ENCODE measurements at regions not wholly inside any gene's neighbourhood (a gene's known extent, or its start where the extent isn't known, plus 50 kb on each side); places are given as distances from the start of the nearest gene placed in this dataset.

DNA sequence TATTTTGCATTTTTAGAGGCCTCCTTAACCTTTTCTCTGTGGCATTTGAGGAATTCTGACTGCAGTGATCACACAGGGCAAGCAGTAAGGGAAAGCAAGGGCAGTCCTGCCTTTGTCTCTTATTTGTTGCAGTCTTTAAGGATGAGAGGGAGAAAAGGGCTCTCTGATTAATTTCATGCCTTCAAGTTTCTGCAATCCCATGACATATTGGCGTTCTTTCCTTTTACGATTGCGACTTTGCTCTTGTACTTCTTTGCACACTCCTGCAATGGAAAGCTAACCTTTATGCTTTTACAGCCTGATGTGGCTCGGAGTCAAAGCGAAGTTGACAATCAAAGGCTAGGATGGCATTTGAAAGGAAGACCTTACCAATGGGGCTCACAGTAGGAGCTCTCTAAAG, 698.4 kb downstream of the DNAH5 start:
- no peak for TF ChIP-seq MYC (IDR thresholded peaks at IDR 0.05; ENCODE audit: low read depth, low read length)
- no peak for TF ChIP-seq MAX (IDR thresholded peaks at IDR 0.05; ENCODE audit: low read depth, low read length)
- no peak for TF ChIP-seq CTCF (IDR thresholded peaks at IDR 0.05; ENCODE audit: low read depth, low read length)
- no peak for TF ChIP-seq POLR2A (IDR thresholded peaks at IDR 0.05; ENCODE audit: extremely low read depth, insufficient read length)
- DNase-seq (ENCODE audit: low read depth): no peak
- H3K4me3 ChIP-seq (ENCODE audit: low read depth, low read length): no peak overlapping the region

GRCh38 chr5:13244151-13244550, 700.3 kb downstream of the DNAH5 start:
- H3K4me3 ChIP-seq (ENCODE audit: low read depth, low read length): no peak overlapping the region
- no peak for TF ChIP-seq MYC (IDR thresholded peaks at IDR 0.05; ENCODE audit: low read depth, low read length)
- no peak for TF ChIP-seq POLR2A (IDR thresholded peaks at IDR 0.05; ENCODE audit: extremely low read depth, insufficient read length)
- no peak for TF ChIP-seq MAX (IDR thresholded peaks at IDR 0.05; ENCODE audit: low read depth, low read length)
- TF ChIP-seq CTCF (IDR thresholded peaks at IDR 0.05; ENCODE audit: low read depth, low read length): no peak
- no peak for DNase-seq (ENCODE audit: low read depth)

- TF ChIP-seq MYC (IDR thresholded peaks at IDR 0.05; ENCODE audit: low read depth, low read length) (no peak), MAX (IDR thresholded peaks at IDR 0.05; ENCODE audit: low read depth, low read length) (no peak), POLR2A (IDR thresholded peaks at IDR 0.05; ENCODE audit: extremely low read depth, insufficient read length) (no peak), CTCF (IDR thresholded peaks at IDR 0.05; ENCODE audit: low read depth, low read length) (no peak)
- no peak overlapping the region for H3K4me3 ChIP-seq (ENCODE audit: low read depth, low read length)
- DNase-seq (ENCODE audit: low read depth): no peak
Measured at GRCh38 chr5:13227513-13227912, 717.0 kb downstream of the DNAH5 start.

DNA sequence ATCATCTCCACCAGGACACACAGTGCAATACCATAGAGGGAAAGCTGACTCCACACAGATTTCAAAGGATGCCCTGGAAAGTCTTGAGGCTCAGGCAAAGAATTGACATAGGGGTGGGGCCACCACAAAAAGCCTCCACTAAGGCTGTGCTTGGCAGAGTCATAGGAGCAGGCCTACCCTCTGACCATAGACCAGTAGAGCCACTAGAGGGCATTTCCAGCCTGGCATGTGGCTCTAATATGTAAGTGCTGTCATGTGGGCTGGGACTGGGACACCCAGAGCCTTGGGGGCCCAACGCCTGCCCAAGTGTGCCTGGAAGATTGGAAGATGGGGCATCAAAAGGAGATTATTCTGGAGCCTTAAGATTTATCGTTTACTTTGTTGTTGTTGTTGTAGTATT, 726.0 kb downstream of the DNAH5 start:
- H3K4me3 ChIP-seq (ENCODE audit: low read depth, low read length): no peak overlapping the region
- DNase-seq (ENCODE audit: low read depth): peak; percentile 23
- TF ChIP-seq MYC (IDR thresholded peaks at IDR 0.05; ENCODE audit: low read depth, low read length): no peak
- no peak for TF ChIP-seq MAX (IDR thresholded peaks at IDR 0.05; ENCODE audit: low read depth, low read length)
- TF ChIP-seq CTCF (IDR thresholded peaks at IDR 0.05; ENCODE audit: low read depth, low read length): peak; percentile 30
- no peak for TF ChIP-seq POLR2A (IDR thresholded peaks at IDR 0.05; ENCODE audit: extremely low read depth, insufficient read length)

DNA sequence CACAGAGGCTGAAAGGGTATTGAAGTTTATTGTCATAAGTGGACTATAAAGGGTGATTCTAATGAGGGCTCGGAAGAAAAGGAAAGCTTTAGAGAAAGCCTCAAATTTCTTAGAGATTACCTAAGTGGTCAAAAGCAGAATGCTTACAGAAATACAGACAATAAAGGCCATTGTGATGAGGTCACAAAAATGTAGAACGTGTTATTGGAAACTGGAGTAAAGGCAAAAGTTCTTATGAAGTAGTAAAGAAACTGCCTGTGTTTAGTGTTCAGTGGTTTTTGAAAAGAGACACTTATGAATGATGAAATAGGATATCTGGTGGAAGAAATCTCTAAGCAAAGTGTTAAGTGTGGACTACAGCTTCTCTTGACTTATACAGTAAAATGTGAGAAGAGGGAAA, 726.9 kb downstream of the DNAH5 start:
- DNase-seq (ENCODE audit: low read depth): no peak
- H3K4me3 ChIP-seq (ENCODE audit: low read depth, low read length): no peak overlapping the region
- no peak for TF ChIP-seq CTCF (IDR thresholded peaks at IDR 0.05; ENCODE audit: low read depth, low read length)
- TF ChIP-seq MAX (IDR thresholded peaks at IDR 0.05; ENCODE audit: low read depth, low read length): no peak
- no peak for TF ChIP-seq MYC (IDR thresholded peaks at IDR 0.05; ENCODE audit: low read depth, low read length)
- no peak for TF ChIP-seq POLR2A (IDR thresholded peaks at IDR 0.05; ENCODE audit: extremely low read depth, insufficient read length)

- TF ChIP-seq MYC (IDR thresholded peaks at IDR 0.05; ENCODE audit: low read depth, low read length) (no peak), POLR2A (IDR thresholded peaks at IDR 0.05; ENCODE audit: extremely low read depth, insufficient read length) (no peak), CTCF (IDR thresholded peaks at IDR 0.05; ENCODE audit: low read depth, low read length) (no peak), MAX (IDR thresholded peaks at IDR 0.05; ENCODE audit: low read depth, low read length) (no peak)
- no peak overlapping the region for H3K4me3 ChIP-seq (ENCODE audit: low read depth, low read length)
- no peak for DNase-seq (ENCODE audit: low read depth)
Measured at GRCh38 chr5:13215806-13216205, 728.7 kb downstream of the DNAH5 start.
